ELF-1 (cell line): ENCODE measurements at regions not wholly inside any gene's neighbourhood (a gene's known extent, or its start where the extent isn't known, plus 50 kb on each side); places are given as distances from the start of the nearest gene placed in this dataset.
"Not testable (repeated sequence)": the region's sequence is repeated elsewhere in the genome, so short reads cannot be mapped to it uniquely, and the experiment has no call there.

Source experiments
- DNase-seq: peaks from one replicate; pipeline ENCODE4 v3.0.0-alpha.2; 2016; ENCODE audit warnings: low read depth, low spot score

GRCh38 chr20:2203436-2203835 is 92.4 kb upstream of the TGM3 start:
- DNase-seq, result no peak

- no peak for DNase-seq
These were observed 91.8 kb upstream of the TGM3 start for GRCh38 chr20:2204021-2204420.

GRCh38 chr20:2206957-2207769 is 88.6 kb upstream of the TGM3 start:
- DNase-seq, result peak; percentile 90

GRCh38 chr20:2207770-2208097 is 88.1 kb upstream of the TGM3 start:
- DNase-seq, result no peak

GRCh38 chr20:2208897-2209296 is 86.9 kb upstream of the TGM3 start:
- DNase-seq, result no peak

GRCh38 chr20:2210646-2211552 is 84.9 kb upstream of the TGM3 start:
- no peak for DNase-seq

- no peak for DNase-seq
These were observed 83.3 kb upstream of the TGM3 start for GRCh38 chr20:2212456-2213015.

- DNase-seq, result no peak
These were observed 82.4 kb upstream of the TGM3 start for GRCh38 chr20:2213401-2213800.

GRCh38 chr20:2217857-2218539 is 77.8 kb upstream of the TGM3 start:
- DNase-seq, result no peak

GRCh38 chr20:2219481-2220006 is 76.3 kb upstream of the TGM3 start:
- DNase-seq, result no peak

DNA sequence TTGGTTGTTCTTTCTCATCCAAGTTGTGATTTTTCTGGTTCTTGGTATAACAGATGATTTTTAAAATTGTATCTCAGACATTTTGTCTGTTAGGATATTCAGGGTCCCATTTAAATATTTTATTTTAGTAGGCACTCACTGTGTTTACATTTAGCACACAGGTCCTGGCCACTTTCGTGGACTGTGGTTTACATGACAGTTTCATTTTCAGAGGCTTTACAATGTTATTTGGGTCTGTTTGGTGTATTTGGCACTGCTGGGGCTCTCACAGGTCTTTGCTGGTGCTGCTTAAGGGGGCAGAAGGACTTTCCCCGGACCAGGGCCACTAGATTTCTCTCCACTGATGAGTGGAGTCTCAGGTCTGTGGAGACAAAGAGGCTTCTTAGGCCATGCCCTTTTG is 75.5 kb upstream of the TGM3 start:
- no peak for DNase-seq

- no peak for DNase-seq
These were observed 73.9 kb upstream of the TGM3 start for GRCh38 chr20:2221921-2222320.

DNA sequence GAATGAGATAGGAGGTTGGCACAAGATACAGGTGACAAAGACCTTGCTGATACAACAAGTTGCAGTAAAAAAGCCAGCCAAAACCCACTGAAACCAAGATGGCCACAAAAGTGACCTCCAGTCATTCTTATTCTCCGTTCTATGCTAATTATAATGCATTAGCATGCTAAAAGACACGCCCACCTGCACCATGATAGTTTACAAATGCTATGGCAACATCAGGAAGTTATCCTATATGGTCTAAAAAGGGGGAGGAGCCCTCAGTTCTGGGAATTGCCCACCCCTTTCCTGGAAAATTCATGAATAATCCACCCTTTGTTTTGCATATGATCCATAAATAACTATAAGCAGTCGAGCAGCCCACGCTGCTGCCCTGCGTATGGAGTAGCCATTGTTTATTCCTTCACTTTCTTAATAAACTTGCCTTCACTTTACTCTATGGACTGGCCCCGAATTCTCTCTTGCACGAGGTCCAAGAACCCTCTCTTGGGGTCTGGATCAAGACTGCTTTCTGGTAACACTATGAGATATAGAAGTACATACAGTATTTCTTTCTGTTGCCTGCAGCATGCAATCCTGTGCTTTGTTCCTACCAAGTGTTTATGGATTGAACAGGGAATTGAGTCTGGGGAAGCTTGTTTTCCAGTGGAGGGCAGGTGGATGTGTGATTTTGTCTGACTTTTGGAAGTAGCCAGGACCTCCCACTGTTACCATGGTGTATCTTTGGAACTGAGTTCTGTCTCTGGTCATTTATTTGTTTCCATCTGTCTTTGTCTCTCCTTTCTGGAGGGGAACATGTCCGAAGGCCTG is 72.0 kb upstream of the TGM3 start:
- no peak for DNase-seq

DNA sequence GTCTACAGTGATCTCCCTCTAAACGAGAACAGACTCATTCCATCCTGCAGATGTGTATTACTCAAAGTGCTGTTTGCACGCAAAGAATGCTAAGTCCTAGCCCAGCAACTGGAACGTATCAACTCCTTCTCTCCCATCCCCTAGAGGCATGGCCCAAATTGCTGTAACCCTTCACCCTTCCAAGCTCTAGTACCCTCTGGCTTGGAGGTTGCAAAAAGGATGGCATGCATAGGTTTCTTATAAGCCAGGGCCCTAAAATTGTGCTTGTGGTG is 71.5 kb upstream of the TGM3 start:
- DNase-seq, result no peak

DNA sequence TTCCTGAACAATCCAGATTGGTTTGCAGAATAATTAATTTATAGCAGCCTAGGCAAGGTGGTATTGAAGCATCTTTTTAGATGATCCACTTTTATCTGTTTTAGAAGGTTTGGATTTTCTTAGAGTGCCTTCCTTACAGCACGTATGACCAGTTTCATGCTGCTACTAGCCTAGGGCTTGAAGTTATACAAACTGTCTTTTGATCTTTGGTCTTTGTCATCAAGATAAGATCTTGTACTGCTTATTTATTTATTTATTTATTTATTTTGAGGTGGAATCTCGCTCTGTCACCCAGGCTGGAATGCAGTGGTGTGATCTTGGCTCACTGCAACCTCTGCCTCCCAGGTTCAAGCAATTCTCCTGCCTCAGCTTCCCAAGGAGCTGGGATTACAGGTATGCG is 68.5 kb upstream of the TGM3 start:
- DNase-seq, result not testable (repeated sequence)

GRCh38 chr20:2227861-2228260 is 67.9 kb upstream of the TGM3 start:
- no peak for DNase-seq

DNA sequence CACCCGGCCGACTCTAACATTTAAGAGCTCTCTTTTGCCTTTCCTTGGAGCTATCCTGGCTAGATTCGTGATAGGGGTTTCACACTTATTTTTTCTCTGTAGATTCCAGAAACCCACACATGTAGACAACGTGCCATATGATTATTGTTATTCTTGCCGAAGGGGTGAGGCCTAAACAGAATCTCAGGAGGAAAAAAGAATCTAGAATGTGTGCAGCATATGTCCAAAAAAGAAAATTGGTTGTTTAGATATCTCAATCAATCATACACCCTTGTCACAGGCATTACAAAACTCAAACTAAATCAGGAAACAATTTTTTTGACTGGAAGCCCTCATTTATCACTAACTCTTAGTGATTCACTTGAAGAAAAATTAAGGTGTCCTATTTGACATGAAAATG is 66.9 kb upstream of the TGM3 start:
- DNase-seq, result no peak

DNA sequence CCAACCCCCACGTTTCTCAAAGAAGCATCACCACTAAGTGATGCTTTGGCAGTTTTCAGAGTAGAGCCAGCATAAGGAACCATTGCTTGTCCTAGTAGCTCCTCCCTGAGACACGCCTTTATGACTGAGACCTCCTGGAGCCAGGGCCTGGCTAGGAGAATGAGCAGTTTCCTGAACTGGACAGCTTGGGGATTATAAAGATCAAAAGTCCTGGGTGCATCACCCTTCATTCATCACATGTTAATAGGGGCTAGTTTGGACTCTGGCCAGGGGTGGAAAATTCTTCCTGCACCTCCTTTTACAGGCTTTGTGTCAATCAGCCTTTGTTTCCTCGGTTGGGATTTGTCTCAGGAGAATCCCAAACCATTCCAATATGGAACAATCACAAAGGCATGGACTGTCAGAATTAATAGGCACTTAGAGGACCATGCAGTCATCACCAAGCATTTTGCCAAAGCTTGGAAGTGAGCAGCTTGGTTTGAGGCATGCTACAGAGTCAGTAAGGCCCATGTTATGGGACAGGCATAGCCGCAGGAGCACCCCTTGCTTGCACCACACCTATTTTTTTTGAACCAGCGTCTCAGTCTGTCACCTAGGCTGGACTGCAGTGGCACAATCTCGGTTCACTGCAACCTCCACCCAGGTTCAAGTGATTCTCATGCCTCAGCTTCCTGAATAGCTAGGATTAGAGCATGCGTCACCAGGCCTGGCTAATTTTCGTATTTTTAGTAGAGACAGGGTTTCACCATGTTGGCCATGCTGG is 64.9 kb upstream of the TGM3 start:
- no peak for DNase-seq

DNA sequence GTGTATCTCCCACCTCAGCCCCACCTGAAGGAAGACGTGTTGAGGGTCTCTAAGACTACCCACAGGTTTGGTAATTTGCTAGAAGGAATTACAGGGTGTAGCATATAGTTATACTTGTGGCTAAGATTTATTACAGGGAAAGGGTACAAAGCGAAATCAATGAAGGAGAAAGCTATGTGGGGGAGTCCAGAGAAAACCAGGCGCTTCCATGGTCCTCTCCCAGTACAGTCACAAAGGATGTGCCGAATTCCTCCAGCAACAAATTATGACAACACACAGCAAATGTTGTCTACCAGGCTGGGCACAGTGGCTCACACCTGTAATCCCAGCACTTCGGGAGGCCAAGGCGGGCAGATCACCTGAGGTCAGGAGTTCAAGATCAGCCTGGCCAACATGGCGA is 64.1 kb upstream of the TGM3 start:
- no peak for DNase-seq

DNA sequence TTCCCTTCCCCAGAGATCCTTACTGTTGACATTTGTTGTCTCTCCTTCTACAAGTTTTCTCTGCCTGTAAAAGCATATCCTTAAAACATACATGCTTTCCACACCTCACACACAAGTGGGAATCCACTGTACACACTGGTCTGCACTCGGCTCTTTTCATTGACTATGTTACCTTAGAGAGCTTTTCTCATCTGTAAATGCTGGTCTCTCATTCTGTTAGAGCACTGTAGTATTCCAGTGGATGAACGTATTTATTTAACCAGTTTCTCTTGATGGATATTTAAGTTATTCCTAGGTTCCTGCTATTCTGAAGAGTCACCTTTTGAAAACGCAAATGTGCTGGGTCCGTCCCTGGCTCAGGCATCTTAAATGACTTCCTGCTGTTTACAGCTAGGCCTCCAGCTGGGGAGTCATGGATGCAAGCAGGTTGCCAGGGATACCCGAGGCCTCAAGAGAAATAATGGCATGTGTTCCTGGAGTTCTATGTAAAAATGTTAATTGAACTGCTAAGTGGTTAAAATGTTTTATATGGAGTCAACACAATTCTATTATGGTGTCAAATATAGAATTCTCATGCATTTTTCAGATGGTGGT is 61.1 kb upstream of the TGM3 start:
- peak; percentile 22 for DNase-seq
